ENCODE measurements at regions not wholly inside any gene's neighbourhood (a gene's known extent, or its start where the extent isn't known, plus 50 kb on each side); places are given as distances from the start of the nearest gene placed in this dataset.
"Not testable (repeated sequence)": the region's sequence is repeated elsewhere in the genome, so short reads cannot be mapped to it uniquely, and the experiment has no call there.

DNA sequence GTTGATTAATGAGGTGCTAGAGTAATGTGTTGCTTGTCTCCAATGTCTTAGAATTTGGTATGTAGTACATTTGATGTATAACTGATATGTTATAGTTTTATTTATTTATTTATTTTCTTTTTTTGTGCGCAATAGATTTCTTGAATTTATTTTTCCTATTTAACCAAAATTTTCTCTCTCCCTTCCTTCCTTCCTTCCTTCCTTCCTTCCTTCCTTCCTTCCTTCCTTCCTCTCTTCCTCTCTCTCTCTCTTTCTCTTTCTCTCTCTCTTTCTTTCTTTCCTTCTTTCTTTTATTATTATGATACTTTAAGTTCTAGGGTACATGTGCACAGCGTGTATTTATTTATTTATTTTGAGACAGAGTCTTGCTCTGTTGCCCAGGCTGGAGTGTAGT, 256.2 kb upstream of the TBL1XR1 start:
- Histone ChIP-seq H3K27me3 (no peaks in the 10 kb centered on the region), H3K4me3 (no peak overlapping the region), H3K9me3 (no peaks in the 10 kb centered on the region), H3K27ac (no peak overlapping the region), H3K36me3 (no peaks in the 10 kb centered on the region), H3K4me1 (peaks cover 0 to 11% of the 10 kb centered on the region in 2 donors)
- in situ Hi-C loops (cut with MboI; ENCODE audit: low sequenced_read_pairs in 4 of 4): loop anchor here in 1 of 4 donors (25.0 kb wide), 1 partner anchor 266 kb away; the partner anchor contains the start of gene TBL1XR1
- intact Hi-C loops (cut with DNase I; ENCODE audit: low total_unique reads): no loop called here
- TF ChIP-seq POLR2A (IDR thresholded peaks at IDR 0.05): no peak
- TF ChIP-seq CTCF (IDR thresholded peaks at IDR 0.05 in 4 of 5, conservative IDR thresholded peaks at IDR 0.05 in 1 of 5): no peak
- no peak for ATAC-seq
- DNase-seq: no peak

DNA sequence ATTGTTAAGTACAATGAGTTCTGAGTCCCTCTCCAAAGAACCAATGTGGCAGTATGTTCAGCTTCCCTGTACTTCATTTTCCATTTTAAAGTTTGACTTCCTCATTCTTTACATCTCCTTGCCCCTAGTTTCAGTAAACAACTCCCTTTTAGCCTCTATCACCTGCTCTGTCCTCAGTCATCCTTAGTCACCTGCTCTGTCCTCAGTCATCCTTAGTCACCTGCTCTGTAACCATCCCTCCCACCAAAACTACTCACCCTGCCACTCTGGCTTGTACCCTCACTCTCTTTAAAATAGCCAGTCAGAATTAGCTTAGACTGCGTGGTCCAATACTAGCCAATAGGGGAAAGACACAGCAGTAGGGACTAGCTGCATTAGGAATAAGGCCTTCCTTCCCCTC, 259.9 kb upstream of the TBL1XR1 start:
- DNase-seq; H3K9me3 ChIP-seq; ATAC-seq; H3K36me3 ChIP-seq; H3K27me3 ChIP-seq; intact Hi-C loops (cut with DNase I; ENCODE audit: low total_unique reads); H3K4me3 ChIP-seq; H3K27ac ChIP-seq: not testable (repeated sequence)
- peaks cover 8 to 15% of the 10 kb centered on the region in 2 donors for H3K4me1 ChIP-seq
- in situ Hi-C loops (cut with MboI; ENCODE audit: low sequenced_read_pairs in 4 of 4): loop anchor here in 1 of 4 donors (25.0 kb wide), 1 partner anchor 270 kb away; the partner anchor contains the start of gene TBL1XR1

- TF ChIP-seq POLR2A (IDR thresholded peaks at IDR 0.05): no peak
- intact Hi-C loops (cut with DNase I; ENCODE audit: low total_unique reads): no loop called here
- in situ Hi-C loops (cut with MboI; ENCODE audit: low sequenced_read_pairs in 4 of 4): loop anchor here in 1 of 4 donors (25.0 kb wide), 1 partner anchor 272 kb away; the partner anchor contains the start of gene TBL1XR1
- Histone ChIP-seq H3K4me3 (no peak overlapping the region), H3K36me3 (no peaks in the 10 kb centered on the region), H3K27ac (peak overlapping the region; percentile 25 to 47 (median 32)), H3K27me3 (no peaks in the 10 kb centered on the region), H3K4me1 (peaks cover 9 to 18% of the 10 kb centered on the region in 2 donors), H3K9me3 (no peaks in the 10 kb centered on the region)
- DNase-seq: no peak
- ATAC-seq: peak; percentile 69 to 77
Measured at GRCh38 chr3:177459401-177459800, 262.1 kb upstream of the TBL1XR1 start.

DNA sequence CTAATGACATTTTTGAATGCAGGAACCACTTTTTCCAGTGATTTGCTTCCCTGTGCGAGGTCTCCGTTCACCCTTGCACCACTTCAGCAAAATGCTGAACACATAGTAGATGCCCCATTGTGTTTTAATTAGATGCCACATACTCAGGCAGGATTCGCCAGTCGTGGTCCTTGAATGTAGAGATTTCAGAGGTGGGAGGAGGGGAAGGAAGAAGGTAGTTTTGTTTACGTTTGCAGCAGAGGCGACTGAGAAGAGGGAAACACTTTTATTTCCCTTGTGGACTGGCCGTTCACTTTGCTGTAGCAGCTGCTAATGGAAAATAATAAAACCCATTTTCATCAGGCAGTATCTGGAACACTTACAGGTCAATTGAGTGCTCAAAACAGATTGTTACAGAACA, 262.8 kb upstream of the TBL1XR1 start:
- Histone ChIP-seq H3K9me3 (no peaks in the 10 kb centered on the region), H3K4me1 (peaks cover 9 to 25% of the 10 kb centered on the region in 2 donors), H3K27me3 (no peaks in the 10 kb centered on the region), H3K27ac (peak overlapping the region in 2 of 4 donors; percentile 2 to 16), H3K36me3 (no peaks in the 10 kb centered on the region), H3K4me3 (no peak overlapping the region)
- no peak for TF ChIP-seq CTCF (IDR thresholded peaks at IDR 0.05 in 4 of 5, conservative IDR thresholded peaks at IDR 0.05 in 1 of 5)
- TF ChIP-seq POLR2A (IDR thresholded peaks at IDR 0.05): no peak
- DNase-seq (no peak), ATAC-seq (no peak)
- in situ Hi-C loops (cut with MboI; ENCODE audit: low sequenced_read_pairs in 4 of 4): loop anchor here in 1 of 4 donors (25.0 kb wide), 1 partner anchor 273 kb away; the partner anchor contains the start of gene TBL1XR1
- intact Hi-C loops (cut with DNase I; ENCODE audit: low total_unique reads): loop anchor here (10.0 kb wide), 1 partner anchor 225 kb away; no protein-coding TSS in a partner anchor

- no peak overlapping the region for H3K27ac ChIP-seq
- in situ Hi-C loops (cut with MboI; ENCODE audit: low sequenced_read_pairs in 4 of 4): loop anchor here in 1 of 4 donors (25.0 kb wide), 1 partner anchor 274 kb away; the partner anchor contains the start of gene TBL1XR1
- peaks cover 9 to 36% of the 10 kb centered on the region in 2 donors for H3K4me1 ChIP-seq
- no peaks in the 10 kb centered on the region for H3K9me3 ChIP-seq
- H3K27me3 ChIP-seq: no peaks in the 10 kb centered on the region
- no peak for DNase-seq
- H3K36me3 ChIP-seq: no peaks in the 10 kb centered on the region
- intact Hi-C loops (cut with DNase I; ENCODE audit: low total_unique reads): loop anchor here (10.0 kb wide), 1 partner anchor 223 kb away; no protein-coding TSS in a partner anchor
- TF ChIP-seq CTCF (IDR thresholded peaks at IDR 0.05 in 4 of 5, conservative IDR thresholded peaks at IDR 0.05 in 1 of 5) (no peak), POLR2A (IDR thresholded peaks at IDR 0.05) (no peak)
- H3K4me3 ChIP-seq: no peak overlapping the region
- no peak for ATAC-seq
Measured at GRCh38 chr3:177461765-177462164, 264.5 kb upstream of the TBL1XR1 start.

GRCh38 chr3:177463341-177463740, 266.1 kb upstream of the TBL1XR1 start:
- H3K36me3 ChIP-seq, H3K27me3 ChIP-seq, ATAC-seq, H3K27ac ChIP-seq, H3K4me3 ChIP-seq, H3K9me3 ChIP-seq, DNase-seq: not testable (repeated sequence)
- in situ Hi-C loops (cut with MboI; ENCODE audit: low sequenced_read_pairs in 4 of 4) (loop anchor here in 1 of 4 donors (25.0 kb wide), 1 partner anchor 276 kb away; the partner anchor contains the start of gene TBL1XR1), intact Hi-C loops (cut with DNase I; ENCODE audit: low total_unique reads) (loop anchor here (10.0 kb wide), 1 partner anchor 221 kb away; no protein-coding TSS in a partner anchor)
- H3K4me1 ChIP-seq: peaks cover 9 to 45% of the 10 kb centered on the region in 2 donors
